ENCODE measurements at regions not wholly inside any gene's neighbourhood (a gene's known extent, or its start where the extent isn't known, plus 50 kb on each side); places are given as distances from the start of the nearest gene placed in this dataset.

- DNase-seq, result no peak
- intact Hi-C loops (cut with DNase I; ENCODE audit: low total_unique reads), result no loop called here
- Histone ChIP-seq H3K27ac (no peak overlapping the region), H3K27me3 (no peaks in the 10 kb centered on the region), H3K4me3 (no peak overlapping the region), H3K36me3 (no peaks in the 10 kb centered on the region), H3K4me1 (no peaks in the 10 kb centered on the region), H3K9me3 (no peaks in the 10 kb centered on the region)
- TF ChIP-seq POLR2AphosphoS5 (IDR thresholded peaks at IDR 0.05), result no peak
- no peak for TF ChIP-seq POLR2A (IDR thresholded peaks at IDR 0.05)
- TF ChIP-seq EP300 (IDR thresholded peaks at IDR 0.05), result no peak
- TF ChIP-seq CTCF (IDR thresholded peaks at IDR 0.05), result no peak
Observed at GRCh38 chr7:86013662-86014061, 630.0 kb upstream of the GRM3 start.

GRCh38 chr7:86012971-86013370 lies 630.7 kb upstream of the GRM3 start:
- no peak for TF ChIP-seq POLR2AphosphoS5 (IDR thresholded peaks at IDR 0.05)
- no peak for TF ChIP-seq POLR2A (IDR thresholded peaks at IDR 0.05)
- Histone ChIP-seq H3K4me1 (no peaks in the 10 kb centered on the region), H3K36me3 (no peaks in the 10 kb centered on the region), H3K4me3 (no peak overlapping the region), H3K27me3 (no peaks in the 10 kb centered on the region), H3K9me3 (no peaks in the 10 kb centered on the region), H3K27ac (no peak overlapping the region)
- intact Hi-C loops (cut with DNase I; ENCODE audit: low total_unique reads), result no loop called here
- DNase-seq, result no peak

- TF ChIP-seq POLR2A (IDR thresholded peaks at IDR 0.05) (no peak), EP300 (IDR thresholded peaks at IDR 0.05) (no peak)
- Histone ChIP-seq H3K4me3 (no peak overlapping the region), H3K9me3 (peaks cover 0 to under 1% (median 0%) of the 10 kb centered on the region in 4 donors), H3K27ac (no peak overlapping the region), H3K27me3 (no peaks in the 10 kb centered on the region), H3K4me1 (no peaks in the 10 kb centered on the region), H3K36me3 (no peaks in the 10 kb centered on the region)
- intact Hi-C loops (cut with DNase I; ENCODE audit: low total_unique reads), result no loop called here
- DNase-seq, result no peak
- WGBS, 5 donors, result 60 to 70% (median 67%) methylated on average over 3 of the region's 3 CpGs
Observed at GRCh38 chr7:86008898-86009297, 634.8 kb upstream of the GRM3 start.

GRCh38 chr7:86006909-86007308 lies 636.8 kb upstream of the GRM3 start:
- no peak for TF ChIP-seq POLR2AphosphoS5 (IDR thresholded peaks at IDR 0.05)
- H3K4me3 ChIP-seq, result no peak overlapping the region
- 55 to 78% (median 72%) methylated on average over 2 of the region's 2 CpGs for WGBS, 5 donors

GRCh38 chr7:86002858-86003257 lies 640.9 kb upstream of the GRM3 start:
- no peak for TF ChIP-seq POLR2A (IDR thresholded peaks at IDR 0.05)
- no peak for TF ChIP-seq CTCF (IDR thresholded peaks at IDR 0.05)
- TF ChIP-seq EP300 (IDR thresholded peaks at IDR 0.05), result no peak
- no peak for TF ChIP-seq POLR2AphosphoS5 (IDR thresholded peaks at IDR 0.05)
- intact Hi-C loops (cut with DNase I; ENCODE audit: low total_unique reads), result no loop called here
- Histone ChIP-seq H3K27me3 (no peaks in the 10 kb centered on the region), H3K4me3 (no peak overlapping the region), H3K36me3 (no peaks in the 10 kb centered on the region), H3K4me1 (no peaks in the 10 kb centered on the region), H3K27ac (no peak overlapping the region), H3K9me3 (peaks cover 0 to 42% (median 20%) of the 10 kb centered on the region in 4 donors)
- DNase-seq, result no peak

More at GRCh38 chr7:86006909-86007308, 636.8 kb upstream of the GRM3 start:
- no peaks in the 10 kb centered on the region for H3K4me1 ChIP-seq
- no peaks in the 10 kb centered on the region for H3K36me3 ChIP-seq
- H3K9me3 ChIP-seq, result peaks cover 0 to 21% (median 11%) of the 10 kb centered on the region in 4 donors
- intact Hi-C loops (cut with DNase I; ENCODE audit: low total_unique reads), result no loop called here
- H3K27me3 ChIP-seq, result no peaks in the 10 kb centered on the region
- DNase-seq, result no peak
- no peak overlapping the region for H3K27ac ChIP-seq

- TF ChIP-seq CTCF (IDR thresholded peaks at IDR 0.05) (no peak), POLR2A (IDR thresholded peaks at IDR 0.05) (no peak), EP300 (IDR thresholded peaks at IDR 0.05) (no peak), POLR2AphosphoS5 (IDR thresholded peaks at IDR 0.05) (no peak)
- DNase-seq, result no peak
- H3K27ac ChIP-seq, result no peak overlapping the region
- no peaks in the 10 kb centered on the region for H3K4me1 ChIP-seq
- intact Hi-C loops (cut with DNase I; ENCODE audit: low total_unique reads), result no loop called here
- no peaks in the 10 kb centered on the region for H3K27me3 ChIP-seq
- H3K4me3 ChIP-seq, result no peak overlapping the region
- peaks cover 0 to 30% (median 11%) of the 10 kb centered on the region in 4 donors for H3K9me3 ChIP-seq
- H3K36me3 ChIP-seq, result no peaks in the 10 kb centered on the region
Observed at GRCh38 chr7:85997515-85997914, 646.2 kb upstream of the GRM3 start.
